HAP-1 (cell line): ENCODE measurements at regions not wholly inside any gene's neighbourhood (a gene's known extent, or its start where the extent isn't known, plus 50 kb on each side); places are given as distances from the start of the nearest gene placed in this dataset.

Experiments
- DNase-seq, 2 experiments: peaks; one replicate each; pipeline ENCODE4 v3.0.0-alpha.2; 2016 to 2020; ENCODE audit warnings: low spot score in 2 of 2
- H3K27me3 ChIP-seq: fragments of 250-450 bp; sonication (Bioruptor Pico); 2 replicates; pipeline ENCODE4 v1.5.1; 2020; ENCODE audit warnings: low read depth, mild to moderate bottlenecking, moderate library complexity
- H3K36me3 ChIP-seq: fragments of 250-450 bp; sonication (Bioruptor Pico); replicated peaks from 2 replicates; pipeline ENCODE4 v1.5.1; 2020; ENCODE audit warnings: mild to moderate bottlenecking
- H3K4me1 ChIP-seq: fragments of 250-450 bp; sonication (Bioruptor Pico); 2 replicates; pipeline ENCODE4 v1.5.1; 2020; ENCODE audit warnings: mild to moderate bottlenecking
- H3K4me3 ChIP-seq: fragments of 250-450 bp; sonication (Bioruptor Pico); 2 replicates; pipeline ENCODE4 v1.5.1; 2020; ENCODE audit warnings: mild to moderate bottlenecking, moderate library complexity
- H3K9me3 ChIP-seq: fragments of 250-450 bp; sonication (Bioruptor Pico); 2 replicates; pipeline ENCODE4 v1.5.1; 2020; ENCODE audit warnings: mild to moderate bottlenecking, moderate library complexity
- in situ Hi-C: fragments of 300-500 bp; cut with MboI; formaldehyde crosslinking; loops from 3 replicates; pipeline ENCODE4 v1.14.3; 2020; ENCODE audit warnings: low sequenced_read_pairs, inconsistent platforms, mixed read lengths

GRCh38 chr16:85485379-85485778 lies 127.7 kb upstream of the GSE1 start:
- Histone ChIP-seq H3K27me3 (no peaks in the 10 kb centered on the region), H3K9me3 (no peaks in the 10 kb centered on the region), H3K4me3 (no peak overlapping the region), H3K4me1 (no peaks in the 10 kb centered on the region), H3K36me3 (no peaks in the 10 kb centered on the region)
- DNase-seq, result no peak
- in situ Hi-C loops, result no loop called here

DNA sequence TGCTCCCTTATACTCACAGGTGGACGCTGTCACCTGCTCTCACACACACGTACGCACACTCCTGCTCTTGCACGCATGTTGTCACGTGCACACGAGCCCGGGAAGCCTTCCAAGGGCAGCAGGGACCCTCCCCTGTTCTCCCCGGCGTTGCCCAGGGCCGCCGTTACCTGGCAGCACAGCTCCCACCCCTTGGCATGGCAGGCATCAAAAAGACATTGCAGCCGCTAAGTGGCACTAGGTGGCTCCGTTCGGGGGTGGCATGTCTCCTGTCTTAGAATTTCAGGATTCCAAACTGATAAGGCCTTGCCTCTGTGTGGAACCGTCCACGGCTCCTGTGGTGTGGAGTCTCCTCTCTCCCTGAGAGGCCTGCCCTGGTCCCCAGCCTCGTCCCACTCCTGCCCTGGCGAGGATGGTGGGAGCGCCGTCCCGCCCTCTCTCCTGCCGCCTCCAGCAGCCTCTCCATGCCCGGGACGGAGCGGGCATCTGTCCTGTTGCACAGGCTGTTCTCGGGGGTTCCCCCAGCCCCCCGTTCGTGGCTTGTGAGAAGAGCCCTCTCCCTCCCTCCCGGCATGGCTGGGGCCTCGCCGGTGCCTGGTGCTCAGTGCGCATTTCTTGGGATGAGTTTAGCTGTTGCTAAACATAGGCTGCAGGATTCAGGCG lies 126.7 kb upstream of the GSE1 start:
- in situ Hi-C loops, result no loop called here
- Histone ChIP-seq H3K9me3 (no peaks in the 10 kb centered on the region), H3K36me3 (no peaks in the 10 kb centered on the region), H3K4me3 (no peak overlapping the region), H3K27me3 (no peaks in the 10 kb centered on the region), H3K4me1 (no peaks in the 10 kb centered on the region)
- DNase-seq, result no peak

- in situ Hi-C loops, result no loop called here
- Histone ChIP-seq H3K27me3 (no peaks in the 10 kb centered on the region), H3K4me1 (no peaks in the 10 kb centered on the region), H3K9me3 (no peaks in the 10 kb centered on the region), H3K4me3 (no peak overlapping the region), H3K36me3 (no peaks in the 10 kb centered on the region)
- DNase-seq, result no peak
Measured at GRCh38 chr16:85488414-85488813, 124.7 kb upstream of the GSE1 start.

GRCh38 chr16:85490407-85491057 lies 122.6 kb upstream of the GSE1 start:
- Histone ChIP-seq H3K36me3 (no peaks in the 10 kb centered on the region), H3K27me3 (no peaks in the 10 kb centered on the region), H3K4me1 (no peaks in the 10 kb centered on the region), H3K4me3 (no peak overlapping the region), H3K9me3 (no peaks in the 10 kb centered on the region)
- in situ Hi-C loops, result no loop called here
- DNase-seq, result no peak

GRCh38 chr16:85491058-85491771 lies 121.9 kb upstream of the GSE1 start:
- in situ Hi-C loops, result no loop called here
- peak in 1 of 2 experiments; percentile 76 for DNase-seq
- Histone ChIP-seq H3K4me3 (no peak overlapping the region), H3K9me3 (no peaks in the 10 kb centered on the region), H3K36me3 (no peaks in the 10 kb centered on the region), H3K27me3 (no peaks in the 10 kb centered on the region), H3K4me1 (no peaks in the 10 kb centered on the region)

DNA sequence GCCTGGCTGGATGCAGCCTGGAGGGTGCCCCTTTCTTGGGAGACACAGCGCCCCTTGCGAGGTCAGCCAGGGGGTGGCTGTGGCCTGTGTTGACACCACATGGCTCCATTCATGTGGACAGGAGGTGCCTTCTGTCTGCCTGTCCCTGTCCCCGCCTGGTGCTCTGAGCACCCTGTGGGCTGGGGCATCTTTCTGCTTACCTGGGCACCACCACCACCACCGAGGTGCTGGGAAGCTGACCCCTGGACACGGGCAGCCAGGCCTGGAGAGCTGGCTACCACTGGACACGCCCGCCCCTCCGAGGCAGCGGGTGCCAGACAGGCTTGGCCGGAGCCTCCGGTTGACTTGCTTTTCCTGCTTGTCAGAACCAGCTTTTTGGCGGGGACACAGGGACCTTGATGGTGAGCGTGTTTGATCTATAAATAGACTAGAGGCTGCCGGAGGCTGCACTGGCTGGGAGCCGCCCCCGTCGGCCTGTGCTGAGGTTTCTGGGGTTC lies 121.3 kb upstream of the GSE1 start:
- DNase-seq, result no peak
- no peak overlapping the region for H3K4me3 ChIP-seq
- no peaks in the 10 kb centered on the region for H3K27me3 ChIP-seq
- H3K4me1 ChIP-seq, result no peaks in the 10 kb centered on the region
- in situ Hi-C loops, result no loop called here
- no peaks in the 10 kb centered on the region for H3K9me3 ChIP-seq
- H3K36me3 ChIP-seq, result no peaks in the 10 kb centered on the region

DNA sequence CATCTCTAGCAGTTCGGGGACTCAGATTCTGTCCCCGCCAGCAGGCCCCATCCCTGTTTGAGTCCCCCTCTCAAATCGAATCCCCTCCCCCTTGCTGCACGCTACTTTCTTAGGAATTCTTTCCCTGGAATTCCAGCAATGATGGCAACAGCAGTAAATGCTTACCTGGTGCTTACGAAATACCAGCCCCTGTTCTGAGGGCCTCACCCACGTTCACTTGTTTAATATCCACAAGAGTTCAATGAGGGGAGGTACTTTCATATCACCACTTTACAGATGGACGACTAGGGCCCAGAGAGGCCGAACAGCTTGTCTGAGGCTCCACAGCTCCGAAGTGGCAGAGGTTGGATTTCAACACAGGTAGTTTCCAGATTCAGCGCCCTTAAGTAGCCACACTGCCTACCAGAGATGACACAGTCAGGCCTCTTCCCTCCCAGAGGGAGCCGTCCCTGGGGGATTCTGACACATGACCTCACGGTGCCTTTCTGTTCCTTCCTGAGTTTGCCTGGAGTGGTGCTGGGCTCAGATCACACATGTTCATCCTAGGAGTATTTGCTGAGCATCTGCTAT lies 120.7 kb upstream of the GSE1 start:
- no peaks in the 10 kb centered on the region for H3K4me1 ChIP-seq
- DNase-seq, result no peak
- no peaks in the 10 kb centered on the region for H3K9me3 ChIP-seq
- no peak overlapping the region for H3K4me3 ChIP-seq
- H3K27me3 ChIP-seq, result no peaks in the 10 kb centered on the region
- in situ Hi-C loops, result no loop called here
- no peaks in the 10 kb centered on the region for H3K36me3 ChIP-seq

DNA sequence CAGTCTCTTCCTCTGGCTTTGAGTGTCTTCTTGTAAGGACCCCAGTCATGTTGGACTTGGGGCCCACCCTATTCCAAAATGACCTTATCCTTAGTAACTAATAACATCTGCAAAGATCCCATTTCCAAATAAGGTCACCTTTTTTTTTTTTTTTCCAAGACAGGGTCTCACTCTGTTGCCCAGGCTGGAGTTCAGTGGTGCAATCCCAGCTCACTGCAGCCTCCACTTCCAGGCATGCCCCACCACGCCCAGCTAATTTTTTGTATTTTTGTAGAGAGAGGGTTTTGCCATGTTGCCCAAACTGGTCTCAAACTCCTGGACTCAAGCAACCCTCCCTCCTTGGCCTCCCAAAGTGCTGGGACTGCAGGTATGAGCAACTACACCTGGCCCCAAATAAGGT lies 118.8 kb upstream of the GSE1 start:
- Histone ChIP-seq H3K9me3 (no peaks in the 10 kb centered on the region), H3K4me1 (no peaks in the 10 kb centered on the region), H3K27me3 (no peaks in the 10 kb centered on the region), H3K36me3 (no peaks in the 10 kb centered on the region), H3K4me3 (no peak overlapping the region)
- no peak for DNase-seq
- in situ Hi-C loops, result no loop called here

- Histone ChIP-seq H3K4me1 (no peaks in the 10 kb centered on the region), H3K36me3 (no peaks in the 10 kb centered on the region), H3K27me3 (no peaks in the 10 kb centered on the region), H3K4me3 (no peak overlapping the region), H3K9me3 (no peaks in the 10 kb centered on the region)
- no peak for DNase-seq
- in situ Hi-C loops, result no loop called here
Measured at GRCh38 chr16:85495259-85495658, 117.9 kb upstream of the GSE1 start.

DNA sequence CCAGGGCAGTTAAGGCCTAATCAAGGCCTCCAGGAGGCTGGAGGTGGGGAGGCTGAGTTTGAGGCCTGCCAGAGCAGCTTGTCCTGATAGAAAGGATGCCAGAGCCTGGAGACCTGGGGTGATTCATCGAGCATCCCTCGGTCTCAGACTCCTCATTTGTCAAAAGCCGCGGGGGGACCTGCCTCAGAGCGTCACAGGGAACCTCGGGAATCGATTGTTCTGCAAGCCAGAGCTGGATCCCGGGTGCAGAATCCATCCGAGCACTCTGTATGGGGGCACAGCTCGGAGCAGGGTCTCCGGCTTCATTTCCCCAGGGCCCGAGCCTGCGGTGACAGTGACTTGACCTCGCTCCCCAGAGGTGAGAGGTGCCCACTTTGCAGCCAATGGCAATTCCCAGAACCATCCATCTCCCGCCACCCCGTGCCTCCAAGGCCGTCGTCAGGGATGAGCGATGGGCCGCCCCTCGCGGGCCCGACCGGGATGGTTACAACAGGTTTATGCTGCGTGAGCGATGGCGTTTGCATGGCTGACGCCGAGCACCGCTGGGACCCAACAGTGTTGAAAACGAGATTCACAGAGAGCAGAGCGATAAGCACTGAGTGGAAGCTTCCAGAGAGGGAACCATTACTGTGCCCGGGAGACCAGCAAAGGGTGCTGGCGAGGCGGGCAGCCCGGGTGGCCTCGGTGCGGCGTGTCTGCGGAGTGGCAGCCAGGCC lies 117.1 kb upstream of the GSE1 start:
- in situ Hi-C loops, result no loop called here
- no peak for DNase-seq
- Histone ChIP-seq H3K36me3 (no peaks in the 10 kb centered on the region), H3K4me3 (no peak overlapping the region), H3K27me3 (no peaks in the 10 kb centered on the region), H3K9me3 (no peaks in the 10 kb centered on the region), H3K4me1 (no peaks in the 10 kb centered on the region)

DNA sequence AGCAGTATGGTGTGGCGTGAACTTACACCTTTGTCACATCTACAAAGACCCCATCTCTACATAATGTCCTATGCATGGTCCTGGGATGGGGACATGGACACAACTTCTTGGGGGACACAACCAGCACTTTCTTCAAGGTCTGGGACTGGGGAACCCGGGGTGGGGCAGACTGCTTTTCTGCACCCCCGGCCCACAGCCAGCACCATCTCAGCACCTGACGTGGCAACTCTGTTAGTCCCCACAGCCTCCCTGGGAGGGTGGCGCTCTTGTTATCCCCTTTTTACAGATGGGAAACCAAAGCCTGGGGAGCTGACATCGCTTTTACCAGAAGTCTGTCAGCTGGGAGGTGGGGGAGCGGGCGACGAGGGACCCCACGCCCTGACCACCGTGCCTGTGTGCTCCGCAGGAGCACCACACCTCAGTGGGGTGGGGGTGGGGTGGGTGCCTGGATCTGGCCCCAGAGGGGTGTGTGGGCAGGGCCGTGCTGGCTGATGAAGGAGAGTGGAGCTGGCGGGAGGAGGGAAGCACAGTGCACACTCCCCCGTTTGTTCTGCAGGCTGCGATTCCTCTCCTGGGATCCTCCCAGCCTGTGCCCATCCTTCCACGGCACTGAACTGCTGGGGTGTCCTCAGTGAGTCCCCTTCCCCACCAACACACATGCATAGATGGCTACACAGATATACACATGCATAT lies 115.4 kb upstream of the GSE1 start:
- DNase-seq, result no peak
- Histone ChIP-seq H3K9me3 (no peaks in the 10 kb centered on the region), H3K4me1 (no peaks in the 10 kb centered on the region), H3K27me3 (no peaks in the 10 kb centered on the region), H3K36me3 (no peaks in the 10 kb centered on the region), H3K4me3 (no peak overlapping the region)
- in situ Hi-C loops, result no loop called here

DNA sequence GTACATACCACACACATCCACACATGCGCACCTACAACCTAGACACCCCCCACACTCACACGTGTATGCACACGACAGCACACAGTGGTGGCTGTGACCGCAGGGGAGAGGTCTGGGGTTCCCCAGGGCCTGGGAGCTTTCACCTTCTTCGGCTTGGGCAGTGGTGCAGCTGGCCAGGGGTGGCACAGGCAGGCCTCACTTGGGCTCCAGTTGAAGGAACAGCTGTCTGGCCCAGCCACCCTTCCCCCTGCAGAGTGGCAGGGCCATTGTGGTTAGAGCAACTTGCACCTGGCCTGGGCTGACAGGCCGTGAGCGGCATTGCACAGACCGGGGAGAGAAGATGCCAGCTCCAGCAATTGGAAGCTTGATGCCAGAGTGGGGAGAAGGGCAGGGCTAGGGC lies 114.5 kb upstream of the GSE1 start:
- Histone ChIP-seq H3K36me3 (no peaks in the 10 kb centered on the region), H3K9me3 (no peaks in the 10 kb centered on the region), H3K4me3 (no peak overlapping the region), H3K4me1 (no peaks in the 10 kb centered on the region), H3K27me3 (no peaks in the 10 kb centered on the region)
- in situ Hi-C loops, result no loop called here
- no peak for DNase-seq

DNA sequence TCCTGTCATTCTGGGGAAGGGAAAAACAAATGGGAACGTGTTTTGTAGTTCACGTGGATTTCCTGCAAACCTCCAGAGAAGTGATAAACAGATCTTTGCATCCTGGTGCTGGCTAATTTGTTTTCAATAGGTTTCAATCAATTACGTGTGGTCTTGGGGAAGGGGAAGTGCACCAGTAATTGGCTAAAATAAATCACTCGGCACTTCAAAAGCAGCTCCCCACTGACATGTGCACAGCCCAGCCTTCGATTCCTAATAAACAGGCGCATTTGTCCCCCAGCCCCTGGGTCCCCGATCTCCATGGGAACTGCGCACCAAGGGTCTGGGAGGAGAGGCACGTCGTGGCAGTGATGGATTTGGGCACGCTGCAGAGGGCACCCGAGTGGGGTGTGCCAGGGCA lies 112.9 kb upstream of the GSE1 start:
- Histone ChIP-seq H3K4me3 (no peak overlapping the region), H3K36me3 (no peaks in the 10 kb centered on the region), H3K4me1 (no peaks in the 10 kb centered on the region), H3K9me3 (no peaks in the 10 kb centered on the region), H3K27me3 (no peaks in the 10 kb centered on the region)
- DNase-seq, result no peak
- in situ Hi-C loops, result no loop called here
